ENCODE measurements at regions not wholly inside any gene's neighbourhood (a gene's known extent, or its start where the extent isn't known, plus 50 kb on each side); places are given as distances from the start of the nearest gene placed in this dataset.
A peak's percentile ranks its signal among the peaks of the same experiment; 100 is the strongest.

DNA sequence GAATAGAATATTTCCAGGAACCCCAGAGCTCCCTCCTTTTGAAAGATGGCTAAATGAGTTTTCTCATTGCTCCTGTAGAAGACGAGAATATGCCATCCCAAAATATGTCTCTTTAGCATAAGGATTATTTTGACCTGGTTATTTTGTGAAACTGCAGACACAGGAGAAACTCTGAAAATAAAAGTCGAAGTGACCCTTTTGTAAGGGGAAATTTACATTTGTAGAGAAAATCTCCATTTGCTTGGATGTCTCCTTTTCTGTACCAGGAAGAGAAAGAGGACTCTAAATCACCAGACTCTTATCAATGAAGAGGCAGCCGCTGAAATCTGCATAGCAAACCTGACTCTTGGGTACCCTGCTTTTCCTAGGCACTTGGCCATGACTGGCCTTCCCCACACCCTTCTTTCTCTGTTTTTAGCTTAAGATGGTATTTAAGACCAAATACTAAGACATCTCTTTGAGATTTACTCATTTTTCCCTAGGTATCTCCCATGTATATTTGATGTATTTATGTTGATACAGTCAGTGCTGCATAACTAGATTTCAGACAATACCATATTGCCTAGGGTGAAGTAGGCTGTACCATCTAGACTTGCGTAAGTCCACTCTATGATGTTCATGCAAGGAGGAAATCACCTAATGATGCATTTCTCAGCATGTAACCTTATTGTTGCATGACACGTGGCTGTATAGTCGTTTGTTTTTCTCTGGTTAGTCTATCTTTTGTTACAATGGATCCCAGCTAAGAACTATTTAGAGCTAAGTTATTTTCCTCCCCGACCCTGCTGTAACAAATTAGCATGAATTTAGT lies 98.2 kb upstream of the UBE3A start:
- peak overlapping the region; percentile 34 for H3K27ac Mint-ChIP-seq
- POLR2A ChIA-PET: no interaction called here
- H3K4me1 Mint-ChIP-seq: peaks cover 53% of the 10 kb centered on the region
- H3K36me3 Mint-ChIP-seq: peaks cover 15% of the 10 kb centered on the region
- CTCF ChIA-PET: interaction anchor here (1.5 kb wide), 1 partner anchor 152 kb away, joined by 4 read pairs; no protein-coding TSS in a partner anchor
- TF ChIP-seq GABPB1 (CRISPR knock-in tag; IDR thresholded peaks at IDR 0.05): no peak
- TF ChIP-seq ZNF416 (CRISPR knock-in tag; IDR thresholded peaks at IDR 0.05): no peak
- no peak for TF ChIP-seq TP53 (CRISPR knock-in tag; IDR thresholded peaks at IDR 0.05)
- no peak for TF ChIP-seq PRRX2 (CRISPR knock-in tag; IDR thresholded peaks at IDR 0.05)
- no peak for TF ChIP-seq NR1H2 (CRISPR knock-in tag; IDR thresholded peaks at IDR 0.05)
- TF ChIP-seq, protein P1, sequence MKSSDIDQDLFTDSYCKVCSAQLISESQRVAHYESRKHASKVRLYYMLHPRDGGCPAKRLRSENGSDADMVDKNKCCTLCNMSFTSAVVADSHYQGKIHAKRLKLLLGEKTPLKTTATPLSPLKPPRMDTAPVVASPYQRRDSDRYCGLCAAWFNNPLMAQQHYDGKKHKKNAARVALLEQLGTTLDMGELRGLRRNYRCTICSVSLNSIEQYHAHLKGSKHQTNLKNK (CRISPR knock-in tag; IDR thresholded peaks at IDR 0.05): no peak
- TF ChIP-seq, protein P2, sequence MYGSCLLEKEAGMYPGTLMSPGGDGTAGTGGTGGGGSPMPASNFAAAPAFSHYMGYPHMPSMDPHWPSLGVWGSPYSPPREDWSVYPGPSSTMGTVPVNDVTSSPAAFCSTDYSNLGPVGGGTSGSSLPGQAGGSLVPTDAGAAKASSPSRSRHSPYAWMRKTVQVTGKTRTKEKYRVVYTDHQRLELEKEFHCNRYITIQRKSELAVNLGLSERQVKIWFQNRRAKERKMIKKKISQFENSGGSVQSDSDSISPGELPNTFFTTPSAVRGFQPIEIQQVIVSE (CRISPR knock-in tag; IDR thresholded peaks at IDR 0.05; ENCODE audit: borderline replicate concordance): no peak
- TF ChIP-seq, protein P3, sequence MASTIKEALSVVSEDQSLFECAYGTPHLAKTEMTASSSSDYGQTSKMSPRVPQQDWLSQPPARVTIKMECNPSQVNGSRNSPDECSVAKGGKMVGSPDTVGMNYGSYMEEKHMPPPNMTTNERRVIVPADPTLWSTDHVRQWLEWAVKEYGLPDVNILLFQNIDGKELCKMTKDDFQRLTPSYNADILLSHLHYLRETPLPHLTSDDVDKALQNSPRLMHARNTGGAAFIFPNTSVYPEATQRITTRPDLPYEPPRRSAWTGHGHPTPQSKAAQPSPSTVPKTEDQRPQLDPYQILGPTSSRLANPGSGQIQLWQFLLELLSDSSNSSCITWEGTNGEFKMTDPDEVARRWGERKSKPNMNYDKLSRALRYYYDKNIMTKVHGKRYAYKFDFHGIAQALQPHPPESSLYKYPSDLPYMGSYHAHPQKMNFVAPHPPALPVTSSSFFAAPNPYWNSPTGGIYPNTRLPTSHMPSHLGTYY (CRISPR knock-in tag; IDR thresholded peaks at IDR 0.05): no peak
- no peak for TF ChIP-seq ZNF317 (CRISPR knock-in tag; IDR thresholded peaks at IDR 0.05; ENCODE audit: borderline replicate concordance, low read depth)
- no peak for TF ChIP-seq ZNF396 (CRISPR knock-in tag; IDR thresholded peaks at IDR 0.05; ENCODE audit: borderline replicate concordance)
- TF ChIP-seq TCF7 (CRISPR knock-in tag; IDR thresholded peaks at IDR 0.05; ENCODE audit: low read depth): no peak
- TF ChIP-seq, protein P4, sequence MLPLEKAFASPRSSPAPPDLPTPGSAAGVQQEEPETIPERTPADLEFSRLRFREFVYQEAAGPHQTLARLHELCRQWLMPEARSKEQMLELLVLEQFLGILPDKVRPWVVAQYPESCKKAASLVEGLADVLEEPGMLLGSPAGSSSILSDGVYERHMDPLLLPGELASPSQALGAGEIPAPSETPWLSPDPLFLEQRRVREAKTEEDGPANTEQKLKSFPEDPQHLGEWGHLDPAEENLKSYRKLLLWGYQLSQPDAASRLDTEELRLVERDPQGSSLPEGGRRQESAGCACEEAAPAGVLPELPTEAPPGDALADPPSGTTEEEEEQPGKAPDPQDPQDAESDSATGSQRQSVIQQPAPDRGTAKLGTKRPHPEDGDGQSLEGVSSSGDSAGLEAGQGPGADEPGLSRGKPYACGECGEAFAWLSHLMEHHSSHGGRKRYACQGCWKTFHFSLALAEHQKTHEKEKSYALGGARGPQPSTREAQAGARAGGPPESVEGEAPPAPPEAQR (CRISPR knock-in tag; IDR thresholded peaks at IDR 0.05): no peak
- TF ChIP-seq, protein P5, sequence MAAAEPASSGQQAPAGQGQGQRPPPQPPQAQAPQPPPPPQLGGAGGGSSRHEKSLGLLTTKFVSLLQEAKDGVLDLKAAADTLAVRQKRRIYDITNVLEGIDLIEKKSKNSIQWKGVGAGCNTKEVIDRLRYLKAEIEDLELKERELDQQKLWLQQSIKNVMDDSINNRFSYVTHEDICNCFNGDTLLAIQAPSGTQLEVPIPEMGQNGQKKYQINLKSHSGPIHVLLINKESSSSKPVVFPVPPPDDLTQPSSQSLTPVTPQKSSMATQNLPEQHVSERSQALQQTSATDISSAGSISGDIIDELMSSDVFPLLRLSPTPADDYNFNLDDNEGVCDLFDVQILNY (CRISPR knock-in tag; IDR thresholded peaks at IDR 0.05): no peak
- no peak for TF ChIP-seq NFATC4 (CRISPR knock-in tag; IDR thresholded peaks at IDR 0.05)
- TF ChIP-seq, protein P6, sequence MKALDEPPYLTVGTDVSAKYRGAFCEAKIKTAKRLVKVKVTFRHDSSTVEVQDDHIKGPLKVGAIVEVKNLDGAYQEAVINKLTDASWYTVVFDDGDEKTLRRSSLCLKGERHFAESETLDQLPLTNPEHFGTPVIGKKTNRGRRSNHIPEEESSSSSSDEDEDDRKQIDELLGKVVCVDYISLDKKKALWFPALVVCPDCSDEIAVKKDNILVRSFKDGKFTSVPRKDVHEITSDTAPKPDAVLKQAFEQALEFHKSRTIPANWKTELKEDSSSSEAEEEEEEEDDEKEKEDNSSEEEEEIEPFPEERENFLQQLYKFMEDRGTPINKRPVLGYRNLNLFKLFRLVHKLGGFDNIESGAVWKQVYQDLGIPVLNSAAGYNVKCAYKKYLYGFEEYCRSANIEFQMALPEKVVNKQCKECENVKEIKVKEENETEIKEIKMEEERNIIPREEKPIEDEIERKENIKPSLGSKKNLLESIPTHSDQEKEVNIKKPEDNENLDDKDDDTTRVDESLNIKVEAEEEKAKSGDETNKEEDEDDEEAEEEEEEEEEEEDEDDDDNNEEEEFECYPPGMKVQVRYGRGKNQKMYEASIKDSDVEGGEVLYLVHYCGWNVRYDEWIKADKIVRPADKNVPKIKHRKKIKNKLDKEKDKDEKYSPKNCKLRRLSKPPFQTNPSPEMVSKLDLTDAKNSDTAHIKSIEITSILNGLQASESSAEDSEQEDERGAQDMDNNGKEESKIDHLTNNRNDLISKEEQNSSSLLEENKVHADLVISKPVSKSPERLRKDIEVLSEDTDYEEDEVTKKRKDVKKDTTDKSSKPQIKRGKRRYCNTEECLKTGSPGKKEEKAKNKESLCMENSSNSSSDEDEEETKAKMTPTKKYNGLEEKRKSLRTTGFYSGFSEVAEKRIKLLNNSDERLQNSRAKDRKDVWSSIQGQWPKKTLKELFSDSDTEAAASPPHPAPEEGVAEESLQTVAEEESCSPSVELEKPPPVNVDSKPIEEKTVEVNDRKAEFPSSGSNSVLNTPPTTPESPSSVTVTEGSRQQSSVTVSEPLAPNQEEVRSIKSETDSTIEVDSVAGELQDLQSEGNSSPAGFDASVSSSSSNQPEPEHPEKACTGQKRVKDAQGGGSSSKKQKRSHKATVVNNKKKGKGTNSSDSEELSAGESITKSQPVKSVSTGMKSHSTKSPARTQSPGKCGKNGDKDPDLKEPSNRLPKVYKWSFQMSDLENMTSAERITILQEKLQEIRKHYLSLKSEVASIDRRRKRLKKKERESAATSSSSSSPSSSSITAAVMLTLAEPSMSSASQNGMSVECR (CRISPR knock-in tag; IDR thresholded peaks at IDR 0.05; ENCODE audit: borderline replicate concordance): no peak
- ATAC-seq (peak; percentile 63), DNase-seq (ENCODE audit: low spot score) (no peak)
- H3K4me3 Mint-ChIP-seq: peak overlapping the region; percentile 7; the same call in 1 of the 2 replicates
- H3K9me3 Mint-ChIP-seq: peaks cover 24% of the 10 kb centered on the region
- no peaks in the 10 kb centered on the region for H3K27me3 Mint-ChIP-seq (ENCODE audit: low read depth)

DNA sequence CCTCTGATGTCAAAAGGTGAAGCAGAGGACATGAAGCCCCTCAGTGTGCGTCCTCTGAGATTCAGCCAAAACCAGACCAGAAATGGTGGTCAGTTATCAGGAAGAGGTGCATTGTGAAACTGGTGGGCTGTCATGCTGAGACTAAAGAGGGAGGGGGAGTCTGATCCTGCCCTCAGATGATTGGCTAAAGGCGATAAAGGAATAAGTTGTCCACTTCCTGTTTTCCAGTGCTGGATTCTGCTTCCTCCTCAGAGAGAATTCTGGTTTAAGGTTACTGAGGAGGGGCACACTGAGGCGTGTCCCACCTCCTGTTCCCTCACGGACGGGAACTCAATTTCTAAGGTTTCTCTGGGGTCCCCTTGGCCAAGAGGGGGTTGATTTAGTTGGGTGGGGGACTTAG lies 97.0 kb upstream of the UBE3A start:
- no peak overlapping the region for H3K27ac Mint-ChIP-seq
- H3K27me3 Mint-ChIP-seq (ENCODE audit: low read depth): no peaks in the 10 kb centered on the region
- TF ChIP-seq RELA (CRISPR knock-in tag; IDR thresholded peaks at IDR 0.05; ENCODE audit: borderline replicate concordance) (no peak), MYBL2 (CRISPR knock-in tag; IDR thresholded peaks at IDR 0.05) (no peak), ESRRA (CRISPR knock-in tag; IDR thresholded peaks at IDR 0.05; ENCODE audit: borderline replicate concordance) (no peak), SMAD3 (CRISPR knock-in tag; IDR thresholded peaks at IDR 0.05; ENCODE audit: borderline replicate concordance) (no peak), MXD4 (CRISPR knock-in tag; IDR thresholded peaks at IDR 0.05; ENCODE audit: borderline replicate concordance) (no peak), EMX1 (CRISPR knock-in tag; IDR thresholded peaks at IDR 0.05) (no peak)
- peaks cover 24% of the 10 kb centered on the region for H3K9me3 Mint-ChIP-seq
- ATAC-seq (no peak), DNase-seq (ENCODE audit: low spot score) (no peak)
- H3K36me3 Mint-ChIP-seq: peaks cover 15% of the 10 kb centered on the region
- no peak overlapping the region for H3K4me3 Mint-ChIP-seq
- peaks cover 62% of the 10 kb centered on the region for H3K4me1 Mint-ChIP-seq
- CTCF ChIA-PET: no interaction called here
- POLR2A ChIA-PET: no interaction called here
